ENCODE measurements at regions not wholly inside any gene's neighbourhood (a gene's known extent, or its start where the extent isn't known, plus 50 kb on each side); places are given as distances from the start of the nearest gene placed in this dataset.
"Not testable (repeated sequence)": the region's sequence is repeated elsewhere in the genome, so short reads cannot be mapped to it uniquely, and the experiment has no call there.

GRCh38 chr21:15199414-15200383 is 134.9 kb upstream of the NRIP1 start:
- DNase-seq (ENCODE audit: low read depth in 2 of 2, low spot score in 1 of 2): no peak

- DNase-seq (ENCODE audit: low read depth in 2 of 2, low spot score in 1 of 2): no peak
Measured at GRCh38 chr21:15203740-15204139, 138.9 kb upstream of the NRIP1 start.

GRCh38 chr21:15204140-15204969 is 139.6 kb upstream of the NRIP1 start:
- DNase-seq (ENCODE audit: low read depth in 2 of 2, low spot score in 1 of 2): no peak

- DNase-seq (ENCODE audit: low read depth in 2 of 2, low spot score in 1 of 2): no peak
Measured at GRCh38 chr21:15204970-15205286, 140.1 kb upstream of the NRIP1 start.

GRCh38 chr21:15206514-15206913 is 141.7 kb upstream of the NRIP1 start:
- DNase-seq (ENCODE audit: low read depth in 2 of 2, low spot score in 1 of 2): no peak

GRCh38 chr21:15207231-15207630 is 142.4 kb upstream of the NRIP1 start:
- DNase-seq (ENCODE audit: low read depth in 2 of 2, low spot score in 1 of 2): no peak

- DNase-seq (ENCODE audit: low read depth in 2 of 2, low spot score in 1 of 2): no peak
Measured at GRCh38 chr21:15207635-15208370, 143.0 kb upstream of the NRIP1 start.

GRCh38 chr21:15208786-15209185 is 144.0 kb upstream of the NRIP1 start:
- no peak for DNase-seq (ENCODE audit: low read depth in 2 of 2, low spot score in 1 of 2)

GRCh38 chr21:15209224-15209623 is 144.4 kb upstream of the NRIP1 start:
- no peak for DNase-seq (ENCODE audit: low read depth in 2 of 2, low spot score in 1 of 2)

- no peak for DNase-seq (ENCODE audit: low read depth in 2 of 2, low spot score in 1 of 2)
Measured at GRCh38 chr21:15210235-15210678, 145.5 kb upstream of the NRIP1 start.

- DNase-seq (ENCODE audit: low read depth in 2 of 2, low spot score in 1 of 2): no peak
Measured at GRCh38 chr21:15211491-15212133, 146.8 kb upstream of the NRIP1 start.

GRCh38 chr21:15212206-15212605 is 147.4 kb upstream of the NRIP1 start:
- DNase-seq (ENCODE audit: low read depth in 2 of 2, low spot score in 1 of 2): no peak

GRCh38 chr21:15218476-15218875 is 153.7 kb upstream of the NRIP1 start:
- not testable (repeated sequence) for DNase-seq (ENCODE audit: low read depth in 2 of 2, low spot score in 1 of 2)

GRCh38 chr21:15219039-15219438 is 154.2 kb upstream of the NRIP1 start:
- DNase-seq (ENCODE audit: low read depth in 2 of 2, low spot score in 1 of 2): no peak

- DNase-seq (ENCODE audit: low read depth in 2 of 2, low spot score in 1 of 2): no peak
Measured at GRCh38 chr21:15219894-15220293, 155.1 kb upstream of the NRIP1 start.

- no peak for DNase-seq (ENCODE audit: low read depth in 2 of 2, low spot score in 1 of 2)
Measured at GRCh38 chr21:15221799-15222386, 157.1 kb upstream of the NRIP1 start.

GRCh38 chr21:15222707-15223106 is 157.9 kb upstream of the NRIP1 start:
- no peak for DNase-seq (ENCODE audit: low read depth in 2 of 2, low spot score in 1 of 2)

GRCh38 chr21:15224346-15225086 is 159.7 kb upstream of the NRIP1 start:
- DNase-seq (ENCODE audit: low read depth in 2 of 2, low spot score in 1 of 2): no peak

GRCh38 chr21:15227919-15228318 is 163.1 kb upstream of the NRIP1 start:
- no peak for DNase-seq (ENCODE audit: low read depth in 2 of 2, low spot score in 1 of 2)

- no peak for DNase-seq (ENCODE audit: low read depth in 2 of 2, low spot score in 1 of 2)
Measured at GRCh38 chr21:15229390-15229789, 164.6 kb upstream of the NRIP1 start.
